Body of pancreas (tissue), 4 donors: ENCODE measurements at regions not wholly inside any gene's neighbourhood (a gene's known extent, or its start where the extent isn't known, plus 50 kb on each side); places are given as distances from the start of the nearest gene placed in this dataset.
"Not testable (repeated sequence)": the region's sequence is repeated elsewhere in the genome, so short reads cannot be mapped to it uniquely, and the experiment has no call there.

Experiments
- ATAC-seq: fragments of 150-250 bp; one replicate; pipeline ENCODE4 v1.9.1; 2016
- DNase-seq, 4 donors: peaks; one replicate each; pipeline ENCODE4 v3.0.0-alpha.2; 2019
- H3K27ac ChIP-seq, 4 donors: fragments of 200-600 bp; sonication (generic); 1 replicate in 3 of 4; 2 replicates in 1 of 4; pipeline versions ENCODE4 v1.5.1 to v1.6.1; 2016 to 2019; ENCODE audit warnings: mild to moderate bottlenecking in 1 of 4, mixed read lengths in 1 of 4, moderate library complexity in 1 of 4
- H3K27me3 ChIP-seq, 2 donors: fragments of 200-600 bp; sonication (generic); one replicate each; pipeline ENCODE4 v1.6.0; 2016; ENCODE audit warnings: mild to moderate bottlenecking in 1 of 2
- H3K36me3 ChIP-seq, 2 donors: fragments of 200-600 bp; sonication (generic); replicated peaks in 1 of 2; 2 replicates each; pipeline ENCODE4 v1.5.1; 2016; ENCODE audit warnings: low read depth in 2 of 2; ENCODE audit not compliant: insufficient read depth in 1 of 2
- H3K4me1 ChIP-seq: fragments of 200-600 bp; sonication (generic); one replicate; pipeline ENCODE4 v1.6.0; 2016
- H3K4me3 ChIP-seq, 2 donors: fragments of 200-600 bp; sonication (generic); 1 replicate in 1 of 2; 2 replicates in 1 of 2; pipeline ENCODE4 v1.5.1; 2016 to 2019
- H3K9me3 ChIP-seq, 3 donors: fragments of 200-600 bp; sonication (generic); 1 replicate in 2 of 3; 2 replicates in 1 of 3; pipeline ENCODE4 v1.5.1; 2016
- POLR2A ChIP-seq, 3 donors: fragments of 450-650 bp; IDR thresholded peaks; one replicate each; pipeline ENCODE4 v1.6.1; 2016; ENCODE audit warnings: antibody characterized with exemption in 3 of 3, mild to moderate bottlenecking in 2 of 3
- WGBS, 2 donors: methylation state at CpG; one replicate each; pipeline ENCODE4 v1.1.5; 2017; 5-methylcytosine and 5-hydroxymethylcytosine counted together
- intact Hi-C: fragments of 100-400 bp; cut with DNase I; formaldehyde crosslinking; loops from one replicate; pipeline ENCODE4 v1.15.1; 2023
- TF ChIP-seq, protein P1 (sequence below), 7 experiments: fragments of 450-650 bp in 4 of 7; fragments of 200-600 bp in 3 of 7; sonication (generic) in 3 of 7; IDR thresholded peaks; one replicate each; pipeline ENCODE4 v1.5.1; 2016 to 2019; ENCODE audit warnings: antibody characterized with exemption in 7 of 7

DNA sequence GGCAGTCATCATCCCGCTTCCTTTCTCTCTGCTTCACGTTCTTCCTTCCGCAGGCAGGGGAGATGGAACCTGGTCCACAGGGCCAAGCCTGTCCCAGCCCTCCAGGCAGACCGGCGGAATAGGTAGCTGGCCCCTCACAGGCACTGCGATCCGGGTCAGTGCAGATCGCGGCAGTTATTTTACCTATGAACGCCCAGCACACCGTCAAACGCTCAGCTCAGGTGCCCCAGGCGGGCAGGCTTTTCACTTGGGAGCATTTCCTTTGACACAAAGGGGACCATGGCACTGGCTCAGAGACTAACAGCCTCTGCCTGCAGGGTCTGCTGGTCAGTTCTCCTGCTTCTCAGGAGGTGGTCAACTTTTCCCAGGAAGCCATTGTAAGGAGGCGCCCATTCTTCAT, 97.0 kb upstream of the ZNF98 start:
- Histone ChIP-seq H3K27ac (no peak overlapping the region), H3K4me1 (peaks cover 2% of the 10 kb centered on the region), H3K4me3 (no peak overlapping the region), H3K9me3 (peaks cover 0 to 26% (median 0%) of the 10 kb centered on the region in 3 donors), H3K27me3 (no peaks in the 10 kb centered on the region), H3K36me3 (no peaks in the 10 kb centered on the region)
- no peak for TF ChIP-seq POLR2A (IDR thresholded peaks at IDR 0.05)
- TF ChIP-seq, protein P1, sequence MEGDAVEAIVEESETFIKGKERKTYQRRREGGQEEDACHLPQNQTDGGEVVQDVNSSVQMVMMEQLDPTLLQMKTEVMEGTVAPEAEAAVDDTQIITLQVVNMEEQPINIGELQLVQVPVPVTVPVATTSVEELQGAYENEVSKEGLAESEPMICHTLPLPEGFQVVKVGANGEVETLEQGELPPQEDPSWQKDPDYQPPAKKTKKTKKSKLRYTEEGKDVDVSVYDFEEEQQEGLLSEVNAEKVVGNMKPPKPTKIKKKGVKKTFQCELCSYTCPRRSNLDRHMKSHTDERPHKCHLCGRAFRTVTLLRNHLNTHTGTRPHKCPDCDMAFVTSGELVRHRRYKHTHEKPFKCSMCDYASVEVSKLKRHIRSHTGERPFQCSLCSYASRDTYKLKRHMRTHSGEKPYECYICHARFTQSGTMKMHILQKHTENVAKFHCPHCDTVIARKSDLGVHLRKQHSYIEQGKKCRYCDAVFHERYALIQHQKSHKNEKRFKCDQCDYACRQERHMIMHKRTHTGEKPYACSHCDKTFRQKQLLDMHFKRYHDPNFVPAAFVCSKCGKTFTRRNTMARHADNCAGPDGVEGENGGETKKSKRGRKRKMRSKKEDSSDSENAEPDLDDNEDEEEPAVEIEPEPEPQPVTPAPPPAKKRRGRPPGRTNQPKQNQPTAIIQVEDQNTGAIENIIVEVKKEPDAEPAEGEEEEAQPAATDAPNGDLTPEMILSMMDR (IDR thresholded peaks at IDR 0.05) = no peak
- intact Hi-C loops = no loop called here
- DNase-seq (no peak), ATAC-seq (no peak)
- WGBS, 2 donors = 94 to 96% methylated on average over 14 of the region's 14 CpGs

DNA sequence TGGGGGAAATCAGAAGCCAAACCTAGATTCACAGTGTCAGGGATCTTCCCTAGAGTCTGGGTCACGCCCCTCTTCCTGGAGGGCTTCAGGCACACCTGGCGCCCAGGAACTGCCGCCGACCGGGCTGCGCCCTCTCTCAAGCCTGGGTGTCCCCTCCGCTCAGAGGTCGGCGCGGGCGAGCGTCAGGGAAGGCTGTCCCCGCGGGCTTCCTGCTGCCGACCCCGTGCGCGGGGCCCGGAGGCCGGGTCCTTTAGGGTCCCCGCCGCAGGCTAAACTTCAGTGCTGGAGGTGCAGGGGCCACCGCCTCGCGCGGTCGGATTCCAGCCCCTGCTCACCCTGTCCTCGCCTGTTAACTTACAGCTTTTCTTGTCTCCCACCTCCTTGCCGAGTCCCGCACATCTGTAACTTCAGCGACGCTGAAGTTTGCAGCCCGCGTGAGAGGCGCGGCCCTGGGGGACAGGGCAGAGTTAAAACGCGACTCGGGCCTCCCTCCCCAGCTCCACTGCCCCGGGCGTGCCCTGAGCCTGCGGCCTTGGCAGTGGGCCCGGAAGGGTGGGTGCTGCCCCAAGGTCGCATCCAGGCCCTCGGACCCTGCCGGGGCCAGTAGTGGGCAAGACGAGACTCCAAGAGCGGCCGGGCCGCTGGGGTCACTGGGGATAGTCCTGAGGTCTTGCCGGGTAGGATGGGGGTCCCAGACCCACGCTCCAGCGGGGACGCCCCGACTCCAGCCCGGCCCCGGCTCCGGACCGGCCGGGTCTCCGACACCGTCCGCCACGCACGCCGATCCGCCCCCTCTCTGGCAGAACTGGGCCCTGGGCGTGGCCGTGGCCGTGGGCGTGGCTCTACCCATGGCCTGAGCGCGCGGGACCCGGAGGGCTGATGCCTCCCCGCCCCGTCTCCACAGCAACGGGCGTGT, 95.6 kb upstream of the ZNF98 start:
- DNase-seq (no peak), ATAC-seq (no peak)
- no peak overlapping the region for H3K4me3 ChIP-seq
- no peak for TF ChIP-seq POLR2A (IDR thresholded peaks at IDR 0.05)
- TF ChIP-seq, protein P1 (IDR thresholded peaks at IDR 0.05) = no peak
- 67 to 81% methylated on average over 28 to 57 of the region's 79 CpGs for WGBS, 2 donors
- intact Hi-C loops = no loop called here
- no peak overlapping the region for H3K27ac ChIP-seq
- no peaks in the 10 kb centered on the region for H3K36me3 ChIP-seq
- H3K27me3 ChIP-seq = no peaks in the 10 kb centered on the region
- peaks cover 0 to 36% (median 0%) of the 10 kb centered on the region in 3 donors for H3K9me3 ChIP-seq
- H3K4me1 ChIP-seq = no peaks in the 10 kb centered on the region

DNA sequence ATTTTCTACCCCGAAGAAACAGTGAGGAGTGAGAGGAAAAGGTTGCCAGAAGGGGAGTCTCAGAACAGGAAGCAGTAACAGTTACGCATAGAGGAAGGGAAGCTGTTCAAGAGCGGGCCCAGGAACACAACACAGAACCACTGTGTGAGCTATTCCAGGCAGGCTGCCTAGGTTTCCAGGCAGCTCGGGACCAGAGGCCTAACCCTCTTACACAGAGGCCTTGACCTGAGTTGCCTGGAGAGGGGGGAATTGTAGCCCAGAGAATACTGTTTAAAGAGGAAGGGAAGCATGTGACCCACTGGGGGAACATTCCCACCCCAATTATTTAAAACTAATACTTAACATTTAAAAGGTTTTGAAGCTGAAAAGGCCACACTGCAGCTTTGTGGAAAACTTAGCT, 93.3 kb upstream of the ZNF98 start:
- ATAC-seq = no peak
- peaks cover 0 to 36% (median 0%) of the 10 kb centered on the region in 3 donors for H3K9me3 ChIP-seq
- H3K36me3 ChIP-seq = no peaks in the 10 kb centered on the region
- H3K4me1 ChIP-seq = no peaks in the 10 kb centered on the region
- DNase-seq = no peak
- no peak overlapping the region for H3K27ac ChIP-seq
- no peaks in the 10 kb centered on the region for H3K27me3 ChIP-seq
- intact Hi-C loops = no loop called here
- H3K4me3 ChIP-seq = no peak overlapping the region
- TF ChIP-seq POLR2A (IDR thresholded peaks at IDR 0.05) = no peak
- TF ChIP-seq, protein P1 (IDR thresholded peaks at IDR 0.05) = no peak
- 68 to 74% methylated on average over 4 of the region's 4 CpGs for WGBS, 2 donors

DNA sequence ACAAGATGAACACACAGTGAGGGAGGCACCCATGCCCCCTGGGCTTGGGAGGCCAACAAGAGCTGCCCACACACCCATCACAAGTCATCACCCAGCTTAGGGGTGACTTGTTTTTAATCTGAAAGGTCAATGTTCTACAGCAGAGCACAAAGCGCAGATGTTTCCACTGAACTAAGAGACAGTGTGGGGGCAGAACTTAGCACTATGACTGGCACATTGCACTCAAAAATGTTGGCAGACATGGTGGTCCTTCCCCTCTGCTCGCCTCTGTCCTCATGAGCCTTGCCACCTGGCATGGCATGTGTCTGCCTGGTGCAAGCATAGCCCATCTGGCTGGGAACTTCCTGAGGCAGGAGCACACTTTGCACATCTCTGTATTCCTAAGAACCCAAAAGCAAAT, 81.4 kb upstream of the ZNF98 start:
- WGBS, 2 donors = 72 to 92% methylated on average over 2 of the region's 2 CpGs
- no peak overlapping the region for H3K4me3 ChIP-seq
- no peaks in the 10 kb centered on the region for H3K27me3 ChIP-seq
- intact Hi-C loops = no loop called here
- ATAC-seq (no peak), DNase-seq (no peak)
- H3K27ac ChIP-seq = no peak overlapping the region
- peaks cover 0 to 87% (median 0%) of the 10 kb centered on the region in 3 donors for H3K9me3 ChIP-seq
- TF ChIP-seq, protein P1 (IDR thresholded peaks at IDR 0.05) = no peak
- TF ChIP-seq POLR2A (IDR thresholded peaks at IDR 0.05) = no peak
- H3K36me3 ChIP-seq = no peaks in the 10 kb centered on the region
- no peaks in the 10 kb centered on the region for H3K4me1 ChIP-seq

DNA sequence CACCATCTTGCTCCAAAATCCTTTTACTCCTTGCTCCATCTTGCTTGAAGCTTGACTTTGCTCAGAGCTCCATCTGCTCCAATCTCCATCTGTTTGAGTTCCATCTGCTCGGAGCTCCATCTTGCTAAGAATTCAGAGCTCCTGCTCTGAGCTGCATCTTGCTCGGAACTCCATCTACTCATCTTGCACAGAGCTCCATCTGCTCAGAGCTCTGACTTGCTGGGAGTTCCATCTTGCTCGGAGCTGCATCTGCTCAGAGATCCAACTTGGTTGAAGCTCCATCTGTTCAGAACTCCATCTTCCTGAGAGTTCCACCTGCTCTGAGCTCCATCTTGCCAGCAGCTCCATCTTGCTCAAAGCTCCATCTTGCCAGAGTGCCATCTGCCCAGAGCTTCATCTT, 80.6 kb upstream of the ZNF98 start:
- H3K4me1 ChIP-seq = no peaks in the 10 kb centered on the region
- H3K36me3 ChIP-seq = no peaks in the 10 kb centered on the region
- no peak for DNase-seq
- H3K27me3 ChIP-seq = no peaks in the 10 kb centered on the region
- no peak for ATAC-seq
- no peak overlapping the region for H3K27ac ChIP-seq
- WGBS, 2 donors = 83 to 95% methylated on average over 3 of the region's 3 CpGs
- no peak for TF ChIP-seq POLR2A (IDR thresholded peaks at IDR 0.05)
- H3K9me3 ChIP-seq = peaks cover 0 to 87% (median 0%) of the 10 kb centered on the region in 3 donors
- no peak overlapping the region for H3K4me3 ChIP-seq
- intact Hi-C loops = no loop called here

DNA sequence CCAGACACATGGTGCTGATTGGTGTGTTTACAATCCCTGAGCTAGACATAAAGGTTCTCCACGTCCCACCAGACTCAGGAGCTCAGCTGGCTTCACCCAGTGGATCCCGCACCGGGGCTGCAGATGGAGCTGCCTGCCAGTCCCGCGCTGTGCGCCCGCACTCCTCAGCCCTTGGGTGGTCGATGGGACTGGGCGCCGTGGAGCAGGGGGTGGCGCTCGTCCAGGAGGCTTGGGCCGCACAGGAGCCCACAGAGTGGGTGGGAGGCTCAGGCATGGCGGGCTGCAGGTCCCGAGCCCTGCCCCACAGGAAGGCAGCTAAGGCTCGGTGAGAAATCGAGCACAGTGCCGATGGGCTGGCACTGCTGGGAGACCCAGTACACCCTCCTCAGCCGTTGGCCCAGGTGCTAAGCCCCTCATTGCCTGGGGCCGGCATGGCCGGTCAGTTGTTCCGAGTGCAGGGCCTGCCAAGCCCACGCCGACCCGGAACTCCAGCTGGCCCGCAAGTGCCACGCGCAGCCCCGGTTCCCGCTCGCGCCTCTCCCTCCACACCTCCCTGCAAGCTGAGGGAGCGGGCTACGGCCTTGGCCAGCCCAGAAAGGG, 76.8 kb upstream of the ZNF98 start:
- intact Hi-C loops = not testable (repeated sequence)

More for the DNA sequence above, 76.8 kb upstream of the ZNF98 start:
- WGBS, 2 donors = 95% methylated on average over 31 of the region's 34 CpGs; no CpG with 5 or more reads in 1 of the 2 donors
- not testable (repeated sequence) for H3K4me1 ChIP-seq, H3K27me3 ChIP-seq, ATAC-seq, H3K27ac ChIP-seq, H3K36me3 ChIP-seq, H3K4me3 ChIP-seq, DNase-seq
- H3K9me3 ChIP-seq = peaks cover 0 to 86% (median 0%) of the 10 kb centered on the region in 3 donors
